ENCODE measurements at regions not wholly inside any gene's neighbourhood (a gene's known extent, or its start where the extent isn't known, plus 50 kb on each side); places are given as distances from the start of the nearest gene placed in this dataset.

- TF ChIP-seq CTCF (IDR thresholded peaks at IDR 0.05) (no peak), EP300 (IDR thresholded peaks at IDR 0.05; ENCODE audit: low read depth) (no peak), POLR2A (IDR thresholded peaks at IDR 0.05) (no peak)
These were observed 294.2 kb upstream of the CYLC2 start for GRCh38 chr9:102700936-102701335.

Data from transverse colon (tissue), 3 donors.